ENCODE measurements at regions not wholly inside any gene's neighbourhood (a gene's known extent, or its start where the extent isn't known, plus 50 kb on each side); places are given as distances from the start of the nearest gene placed in this dataset.

DNA sequence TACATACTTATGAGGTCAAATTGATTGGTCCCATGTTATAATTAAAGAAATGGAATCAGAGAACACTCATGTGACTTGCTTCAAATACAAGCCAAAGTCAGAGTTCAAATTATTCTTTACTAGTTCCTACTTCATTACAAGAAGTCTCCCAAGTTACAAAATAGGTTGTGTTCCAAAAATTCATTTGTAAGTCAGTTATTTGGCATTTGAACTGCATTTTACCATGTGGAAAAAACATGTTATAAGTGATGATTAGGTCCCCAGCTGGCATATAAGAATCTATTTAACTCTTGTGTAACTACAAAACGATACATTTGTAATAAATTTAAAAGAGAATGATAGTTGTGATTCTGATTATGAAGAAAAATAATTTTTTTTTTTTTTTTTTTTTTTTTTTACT is 124.1 kb downstream of the DISP1 start:
- Histone ChIP-seq H2AK5ac (ENCODE audit: low read depth, low read length) (no peak overlapping the region), H2BK12ac (ENCODE audit: low read depth, low read length) (no peak overlapping the region), H3K14ac (ENCODE audit: insufficient read length) (no peak overlapping the region), H3K4me2 (ENCODE audit: insufficient read depth in 1 of 2, low read depth in 2 of 2, low read length in 2 of 2) (no peak overlapping the region), H3K9ac (replicated peaks in 1 of 4; ENCODE audit: extremely low read depth in 1 of 4, low read depth in 3 of 4, low read length in 3 of 4) (no peak overlapping the region), H4K8ac (ENCODE audit: extremely low read depth, insufficient read depth, low read length) (no peak overlapping the region), H2BK5ac (ENCODE audit: low read depth, low read length) (no peak overlapping the region), H3K79me1 (ENCODE audit: low read depth, low read length) (no peaks in the 10 kb centered on the region), H3K27ac (ENCODE audit: low read depth, low read length) (no peak overlapping the region), H3K4me1 (replicated peaks in 1 of 4; ENCODE audit: control insufficient read depth in 3 of 4, insufficient read depth in 4 of 4, low read length in 3 of 4) (no peaks in the 10 kb centered on the region), H2BK15ac (ENCODE audit: low read length) (no peak overlapping the region), H3K27me3 (replicated peaks in 1 of 4; ENCODE audit: control insufficient read depth in 3 of 4, extremely low read depth in 1 of 4, insufficient read depth in 3 of 4, low read length in 3 of 4) (no peaks in the 10 kb centered on the region), H4K5ac (ENCODE audit: insufficient read length, low read depth, low read length) (no peak overlapping the region), H4K20me1 (replicated peaks in 1 of 2; ENCODE audit: control insufficient read depth in 1 of 2, insufficient read depth in 2 of 2, low read length in 2 of 2) (no peaks in the 10 kb centered on the region), H3K4me3 (ENCODE audit: extremely low read depth in 1 of 4, insufficient read depth in 2 of 4, low read depth in 3 of 4, low read length in 4 of 4) (no peak overlapping the region), H2AFZ (ENCODE audit: low read length) (no peak overlapping the region), H3K56ac (replicated peaks; ENCODE audit: insufficient read length, low read depth, low read length) (no peak overlapping the region), H3K4ac (replicated peaks; ENCODE audit: insufficient read length, low read depth, low read length) (no peak overlapping the region), H2BK120ac (replicated peaks; ENCODE audit: low read depth, low read length) (no peak overlapping the region), H3K9me3 (ENCODE audit: insufficient read depth in 2 of 2, low read depth in 1 of 2, low read length in 1 of 2) (no peaks in the 10 kb centered on the region), H2BK20ac (ENCODE audit: low read length) (no peak overlapping the region), H3K36me3 (ENCODE audit: control insufficient read depth in 2 of 4, insufficient read depth in 4 of 4, low read length in 3 of 4) (no peaks in the 10 kb centered on the region), H3K18ac (ENCODE audit: extremely low read depth, low read length) (no peak overlapping the region), H4K91ac (replicated peaks; ENCODE audit: insufficient read length, low read length) (no peak overlapping the region), H3K23ac (ENCODE audit: insufficient read length) (no peak overlapping the region), H3K79me2 (ENCODE audit: control insufficient read depth in 1 of 2, insufficient read depth in 2 of 2, low read length in 2 of 2) (no peaks in the 10 kb centered on the region), H3K23me2 (ENCODE audit: low read depth, low read length) (no peaks in the 10 kb centered on the region)
- no peak for DNase-seq (ENCODE audit: low read depth in 1 of 2, low spot score in 2 of 2)
- no peak for FAIRE-seq
- no peak for TF ChIP-seq TBP (IDR thresholded peaks at IDR 0.05; ENCODE audit: low read depth, low read length)
- TF ChIP-seq KDM1A (IDR thresholded peaks at IDR 0.05; ENCODE audit: borderline replicate concordance, low read length): no peak
- no peak for TF ChIP-seq FOSL1 (IDR thresholded peaks at IDR 0.05; ENCODE audit: insufficient read depth, low read depth, low read length)
- no peak for TF ChIP-seq SP1 (IDR thresholded peaks at IDR 0.05; ENCODE audit: low read depth, low read length)
- no peak for TF ChIP-seq SIRT6 (IDR thresholded peaks at IDR 0.05; ENCODE audit: low read length)
- TF ChIP-seq, protein P1, sequence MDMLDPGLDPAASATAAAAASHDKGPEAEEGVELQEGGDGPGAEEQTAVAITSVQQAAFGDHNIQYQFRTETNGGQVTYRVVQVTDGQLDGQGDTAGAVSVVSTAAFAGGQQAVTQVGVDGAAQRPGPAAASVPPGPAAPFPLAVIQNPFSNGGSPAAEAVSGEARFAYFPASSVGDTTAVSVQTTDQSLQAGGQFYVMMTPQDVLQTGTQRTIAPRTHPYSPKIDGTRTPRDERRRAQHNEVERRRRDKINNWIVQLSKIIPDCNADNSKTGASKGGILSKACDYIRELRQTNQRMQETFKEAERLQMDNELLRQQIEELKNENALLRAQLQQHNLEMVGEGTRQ (IDR thresholded peaks at IDR 0.05; ENCODE audit: low read length): no peak
- CTCF ChIA-PET (ENCODE audit: partially characterized antibody): no interaction called here
- POLR2A ChIA-PET (ENCODE audit: partially characterized antibody): no interaction called here
- 78% methylated on average over 1 of the region's 1 CpG; no CpG with 5 or more reads in 1 of the 2 experiments for WGBS, 2 experiments (ENCODE audit: extremely low coverage in 1 of 2, insufficient coverage in 1 of 2, insufficient read length in 1 of 2, insufficient replicate concordance in 2 of 2, low coverage in 1 of 2, low lambda C conversion rate in 2 of 2, missing lambda C conversion rate in 1 of 2)
